Activated CD4-positive, CD25-positive, alpha-beta regulatory T cell treated with anti-CD3 and anti-CD28 coated beads, Interleukin-2, amount 50 U/mL, for 24 hours (primary cell): ENCODE measurements at regions not wholly inside any gene's neighbourhood (a gene's known extent, or its start where the extent isn't known, plus 50 kb on each side); places are given as distances from the start of the nearest gene placed in this dataset.
A peak's percentile ranks its signal among the peaks of the same experiment; 100 is the strongest.
"Not testable (repeated sequence)": the region's sequence is repeated elsewhere in the genome, so short reads cannot be mapped to it uniquely, and the experiment has no call there.

Experiments
- ATAC-seq, 2 donors: fragments of 150-1000 bp; cut with Tn5 transposase; one replicate each; pipeline ENCODE4 v1.10.0; 2021; ENCODE audit warnings: mild to moderate bottlenecking in 1 of 2, moderate library complexity in 1 of 2

DNA sequence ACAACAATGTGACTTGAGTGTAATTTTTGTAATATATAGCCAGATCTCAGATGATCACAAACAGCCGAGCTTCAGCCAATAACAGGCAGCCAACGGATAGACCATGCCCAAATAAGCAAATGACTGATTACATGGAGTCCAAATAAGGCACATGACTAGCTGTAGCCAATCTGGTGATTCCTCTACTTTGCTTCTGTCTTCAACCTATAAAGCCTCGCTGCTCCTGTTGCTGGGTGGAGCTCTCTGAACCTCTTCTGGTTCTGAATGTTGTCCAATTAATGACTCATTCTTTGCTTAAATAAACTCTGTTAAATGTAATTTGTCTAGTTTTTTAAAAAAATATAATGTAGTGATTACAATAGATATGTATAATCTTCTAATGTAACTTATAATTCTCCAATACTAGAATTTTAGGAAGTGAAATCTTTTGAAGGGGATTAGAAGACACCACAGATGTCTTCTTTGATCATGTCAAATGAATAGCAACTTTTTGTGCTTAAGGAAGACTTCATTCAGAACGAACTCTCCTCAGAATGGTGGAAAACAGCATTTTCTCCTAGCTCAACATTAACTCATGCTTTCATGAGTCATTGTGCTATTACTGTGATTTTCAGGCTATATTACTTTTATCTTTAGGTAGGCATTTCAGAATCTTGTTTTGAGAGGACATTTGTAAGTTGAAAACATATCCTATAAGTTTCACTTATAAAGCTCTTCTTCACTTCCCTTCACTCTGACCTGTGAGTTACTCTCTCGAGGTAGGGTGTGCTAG, 857.8 kb upstream of the B3GALT2 start:
- ATAC-seq = no peak

DNA sequence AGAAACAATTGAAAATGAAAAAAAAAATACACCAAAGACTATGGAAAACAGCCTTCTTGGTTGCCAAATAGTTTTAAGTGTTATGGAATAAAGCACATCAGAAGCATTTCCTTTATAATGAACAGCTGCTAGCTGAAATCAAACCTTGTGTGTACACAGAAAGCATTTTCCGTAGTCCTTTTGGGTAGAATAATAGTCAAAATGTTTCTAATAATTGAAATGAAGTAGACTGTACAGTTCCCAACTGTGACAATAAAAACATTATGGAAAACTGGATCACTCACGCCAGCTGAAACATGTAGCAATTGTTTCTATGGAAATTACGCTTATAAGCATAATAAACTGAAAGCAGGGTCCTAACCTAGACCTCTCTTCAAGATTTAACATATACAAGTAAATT, 856.3 kb upstream of the B3GALT2 start:
- ATAC-seq = no peak

DNA sequence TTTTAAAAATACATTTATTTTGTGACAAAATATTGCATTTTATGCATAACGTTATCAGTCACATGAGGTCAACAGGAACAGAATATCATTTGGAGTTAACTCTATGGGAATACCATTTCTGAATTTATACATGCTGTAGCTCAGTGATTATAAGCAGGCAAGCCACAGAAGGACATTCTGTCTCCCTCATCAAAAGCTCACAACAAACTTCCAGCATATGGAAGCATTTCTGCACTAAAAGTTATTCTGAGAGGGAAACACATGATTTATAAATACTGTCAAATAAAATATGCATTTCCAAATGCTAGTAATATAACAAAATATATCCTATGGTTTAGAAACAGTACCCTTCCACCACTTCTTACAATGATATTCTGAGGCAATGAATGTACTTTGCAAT, 854.1 kb upstream of the B3GALT2 start:
- ATAC-seq = no peak

DNA sequence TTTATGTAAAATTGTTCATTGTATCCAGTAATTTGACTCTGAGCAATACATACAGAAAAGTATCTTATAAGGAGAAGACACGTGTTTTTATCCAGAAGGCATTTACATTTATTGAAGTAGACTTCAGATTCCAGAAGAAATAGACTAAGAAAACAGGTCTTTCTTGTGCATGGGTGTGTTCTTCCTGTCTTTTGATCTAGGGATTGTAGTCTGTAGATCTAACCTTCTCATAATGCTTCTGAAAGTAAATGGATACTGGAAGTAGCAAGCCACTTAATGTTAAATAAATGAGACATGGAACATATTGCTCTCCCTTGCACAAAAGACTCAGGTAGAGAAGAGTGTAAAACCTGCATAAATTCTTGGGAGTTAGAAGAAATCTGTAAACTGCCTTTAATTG, 853.2 kb upstream of the B3GALT2 start:
- no peak for ATAC-seq

DNA sequence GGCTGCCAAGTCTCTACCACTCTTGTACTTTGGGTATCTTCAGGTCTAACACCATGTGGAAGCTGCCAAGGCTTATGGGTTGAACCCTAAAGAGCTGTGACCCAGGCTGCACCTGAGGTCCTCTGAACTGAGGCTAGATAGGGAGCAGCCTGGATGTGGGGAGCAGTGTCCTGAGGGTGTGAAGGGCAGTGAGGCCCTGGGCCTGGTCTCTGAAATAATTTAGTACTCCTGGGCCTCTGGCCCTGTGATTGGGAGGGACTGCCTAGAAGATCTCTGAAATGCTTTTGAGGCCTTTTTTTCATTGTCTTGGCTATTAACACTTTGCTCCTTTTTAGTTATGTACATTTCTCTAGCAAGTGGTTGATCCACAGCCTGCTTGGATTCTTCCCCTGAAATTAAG, 847.2 kb upstream of the B3GALT2 start:
- no peak for ATAC-seq

DNA sequence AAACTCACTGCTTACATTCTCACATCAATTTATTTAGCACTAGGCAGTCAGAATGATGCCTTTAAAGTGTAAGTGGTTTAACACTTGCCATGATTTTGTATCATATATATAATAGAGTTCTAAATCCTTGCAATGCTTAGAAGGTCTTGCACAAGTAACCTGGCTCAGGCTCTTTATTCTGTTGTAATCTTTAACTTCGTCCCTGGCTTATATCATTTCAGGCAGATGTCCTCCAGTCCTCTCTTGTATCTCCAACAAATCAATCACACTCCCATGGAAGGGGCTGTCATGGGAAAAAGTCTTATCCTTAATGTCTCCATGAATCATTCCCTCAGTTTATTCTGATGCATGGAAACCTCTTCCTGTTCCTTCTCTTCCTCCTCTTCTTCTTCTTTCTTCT, 841.6 kb upstream of the B3GALT2 start:
- no peak for ATAC-seq

DNA sequence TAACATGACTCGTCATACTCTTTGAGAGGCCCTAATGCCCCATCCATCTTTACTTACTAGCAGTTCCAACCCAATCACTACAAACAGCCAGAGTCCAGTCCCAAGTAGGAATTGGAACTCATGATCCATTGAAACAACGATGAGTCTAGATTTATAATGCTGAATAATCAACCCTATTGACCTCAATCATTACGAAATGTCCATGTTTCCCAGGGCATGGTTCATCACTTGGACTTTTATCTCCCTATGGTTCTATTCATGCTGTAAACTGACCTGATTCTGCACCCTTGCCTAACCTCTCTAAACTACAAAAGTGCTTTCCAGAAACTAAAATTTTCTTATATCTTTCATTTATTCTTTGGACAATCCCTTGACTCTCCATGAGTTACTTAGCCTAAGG, 840.0 kb upstream of the B3GALT2 start:
- no peak for ATAC-seq

DNA sequence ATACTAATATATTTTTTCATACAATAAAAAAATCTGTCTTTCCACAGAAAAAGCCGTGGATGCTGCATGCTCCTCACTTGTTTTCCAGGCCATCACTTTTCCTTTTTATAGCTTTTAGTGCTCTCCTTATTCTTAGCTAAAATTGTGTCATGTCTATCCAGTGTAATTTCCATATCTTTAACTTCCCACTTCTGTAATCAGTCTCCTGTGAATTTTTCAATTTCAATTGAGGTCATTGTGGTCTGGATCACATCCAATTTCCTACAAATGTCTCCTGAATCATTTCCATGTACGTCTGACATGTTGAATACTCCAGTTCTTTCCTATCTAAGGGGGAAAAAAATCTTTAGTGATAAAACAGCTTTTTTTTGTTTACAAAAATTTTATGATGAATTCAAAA, 838.2 kb upstream of the B3GALT2 start:
- no peak for ATAC-seq

DNA sequence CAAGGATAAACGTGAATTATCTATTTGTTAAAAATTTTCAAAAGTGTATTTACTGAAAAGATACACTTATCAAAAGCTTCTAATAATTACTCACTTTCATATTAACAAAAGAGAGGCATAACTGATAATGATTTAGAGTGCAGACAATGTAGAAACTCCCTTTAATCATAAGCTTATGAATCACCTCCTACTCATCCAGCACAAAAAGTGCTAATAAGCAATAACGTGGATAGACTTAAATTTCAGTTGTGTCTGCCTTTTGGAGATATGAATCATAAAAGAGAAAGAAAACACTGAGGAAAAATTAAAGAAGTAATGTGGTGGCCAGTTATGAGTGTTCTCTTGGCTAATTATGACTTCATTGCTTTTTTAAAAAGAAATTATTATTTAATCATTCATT, 827.6 kb upstream of the B3GALT2 start:
- peak; percentile 95 to 97 for ATAC-seq

DNA sequence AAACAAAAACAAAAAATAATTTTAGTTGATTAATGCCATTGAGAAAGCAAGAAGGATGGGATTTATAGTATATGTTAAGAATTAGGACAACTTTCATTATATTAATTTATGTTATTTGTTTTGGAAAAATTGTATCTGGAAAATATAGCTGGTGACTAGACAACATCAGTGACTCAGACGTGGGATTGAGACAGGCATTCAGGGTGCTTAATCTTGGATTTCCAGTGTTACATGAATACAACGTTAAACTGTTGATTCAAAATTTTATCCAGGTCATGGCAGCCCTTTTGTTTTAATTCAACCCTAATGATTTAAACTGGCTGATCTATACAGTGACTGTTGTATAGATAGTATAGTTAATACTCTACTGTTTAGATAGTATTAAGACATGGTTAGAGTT, 827.1 kb upstream of the B3GALT2 start:
- peak in 1 of 2 donors; percentile 31 for ATAC-seq

DNA sequence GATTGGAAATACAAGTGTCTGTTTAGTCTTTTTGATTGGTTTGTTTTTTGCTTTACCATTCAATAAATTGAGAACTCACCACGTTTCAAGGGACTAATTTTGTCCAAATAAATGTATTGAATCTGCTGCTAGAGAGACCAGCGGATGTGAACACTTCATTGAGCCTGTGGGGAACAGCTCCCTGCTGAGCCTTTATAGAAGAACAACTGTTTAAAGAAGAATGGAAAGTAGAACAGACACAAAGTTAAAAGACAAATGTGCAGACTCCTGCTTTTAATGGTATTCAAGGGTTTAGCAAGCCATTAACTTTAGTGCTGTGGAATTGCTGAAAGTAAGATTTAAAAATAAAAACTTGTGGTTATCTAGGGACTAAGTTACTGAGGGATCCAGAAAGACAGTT, 817.7 kb upstream of the B3GALT2 start:
- no peak for ATAC-seq

DNA sequence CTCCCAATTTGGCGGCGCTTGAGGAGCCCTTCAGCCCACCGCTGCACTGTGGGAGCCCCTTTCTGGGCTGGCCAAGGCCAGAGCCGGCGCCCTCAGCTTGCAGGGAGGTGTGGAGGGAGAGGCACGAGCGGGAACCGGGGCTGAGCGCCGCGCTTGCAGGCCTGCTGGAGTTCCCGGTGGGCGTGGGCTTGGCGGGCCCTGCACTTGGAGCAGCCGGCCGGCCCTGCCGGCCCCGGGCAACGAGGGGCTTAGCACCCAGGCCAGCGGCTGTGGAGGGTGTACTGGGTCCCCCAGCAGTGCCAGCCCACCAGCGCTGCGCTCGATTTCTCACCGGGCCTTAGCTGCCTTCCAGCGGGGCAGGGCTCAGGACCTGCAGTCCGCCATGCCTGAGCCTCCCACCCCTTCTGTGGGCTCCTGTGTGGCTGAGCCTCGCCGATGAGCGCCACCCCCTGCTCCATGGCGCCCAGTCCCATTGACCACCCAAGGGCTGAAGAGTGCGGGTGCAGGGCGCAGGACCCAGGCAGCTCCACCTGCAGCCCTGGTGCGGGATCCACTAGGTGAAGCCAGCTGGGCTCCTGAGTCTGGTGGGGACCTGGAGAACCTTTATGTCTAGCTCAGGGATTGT, 815.4 kb upstream of the B3GALT2 start:
- not testable (repeated sequence) for ATAC-seq

DNA sequence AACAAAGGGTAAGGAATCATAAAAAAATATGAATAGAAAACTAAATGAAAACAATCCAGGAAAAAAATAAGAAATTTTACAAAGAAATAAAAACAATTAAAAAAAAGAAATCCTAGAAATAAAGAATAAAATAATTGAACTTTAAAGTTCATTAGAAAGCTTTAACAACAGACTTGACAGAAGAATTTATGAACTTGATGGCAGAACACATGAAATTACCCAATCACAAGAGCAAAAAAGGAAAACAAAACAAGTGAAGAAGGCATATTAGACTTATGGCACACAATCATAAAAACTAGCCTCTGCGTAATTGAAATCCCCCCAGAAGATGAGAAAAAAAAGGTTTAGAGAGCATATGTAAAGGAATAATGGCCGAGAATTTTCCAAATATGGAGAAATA, 802.5 kb upstream of the B3GALT2 start:
- ATAC-seq = no peak

DNA sequence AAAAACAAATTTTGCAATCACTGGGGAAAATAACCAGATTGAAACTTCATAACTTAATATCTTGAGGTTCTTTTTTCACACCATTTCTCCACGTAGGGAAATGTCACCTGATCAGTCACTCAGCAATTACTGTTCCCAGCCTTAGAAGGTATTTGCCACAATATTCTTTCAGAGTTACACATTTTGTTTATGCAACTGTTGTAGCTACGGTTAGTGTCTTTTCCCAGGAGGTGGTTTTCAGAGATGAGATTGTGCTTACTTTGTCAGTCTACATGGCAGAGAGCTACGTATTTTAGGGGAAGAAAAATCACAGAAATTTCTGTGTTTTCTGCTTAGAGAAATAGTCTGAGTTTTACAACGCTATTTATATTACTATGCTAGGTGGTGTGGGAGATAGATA, 792.8 kb upstream of the B3GALT2 start:
- no peak for ATAC-seq

DNA sequence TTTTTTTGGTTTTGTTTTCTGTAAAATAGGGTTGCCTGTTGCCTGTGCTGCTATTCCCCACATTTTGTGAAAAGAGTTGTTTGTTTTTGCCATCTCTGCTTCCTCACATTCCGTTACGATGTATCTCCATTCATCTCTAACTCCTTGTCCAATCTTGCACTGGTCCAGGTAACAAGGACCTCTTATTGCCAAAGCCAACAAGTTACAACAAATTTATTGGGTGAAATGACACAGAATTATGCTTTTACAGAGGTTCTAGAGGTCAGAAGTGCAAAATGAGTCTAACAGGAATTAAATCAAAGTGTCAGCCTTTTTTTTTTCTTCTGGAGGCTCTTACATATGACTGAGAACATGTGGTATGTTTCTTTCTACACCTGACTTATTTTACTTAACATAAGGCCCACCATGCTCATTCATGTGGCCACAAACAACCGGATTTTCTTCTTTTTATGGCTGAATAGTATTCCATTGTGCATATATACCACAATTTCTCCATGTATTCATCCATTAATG, 787.9 kb upstream of the B3GALT2 start:
- ATAC-seq = no peak

DNA sequence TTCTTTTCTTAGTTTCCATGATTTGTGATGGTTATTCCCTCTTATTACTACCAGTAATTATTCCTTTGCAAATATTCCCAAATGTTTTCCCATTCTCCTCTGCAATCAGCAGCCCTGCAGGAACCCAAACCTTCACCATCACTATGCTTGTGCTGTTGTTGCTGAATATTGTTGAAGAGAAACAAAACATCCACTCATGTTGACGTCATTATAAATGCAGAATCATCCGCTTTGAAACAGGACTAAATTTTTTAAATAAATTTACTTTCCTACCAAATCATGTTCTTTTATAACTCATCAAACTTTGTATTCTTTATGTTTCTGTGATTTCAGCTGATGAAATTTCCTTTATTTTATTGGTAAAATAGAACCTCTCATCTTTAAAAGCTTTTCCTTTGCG, 787.0 kb upstream of the B3GALT2 start:
- no peak for ATAC-seq

DNA sequence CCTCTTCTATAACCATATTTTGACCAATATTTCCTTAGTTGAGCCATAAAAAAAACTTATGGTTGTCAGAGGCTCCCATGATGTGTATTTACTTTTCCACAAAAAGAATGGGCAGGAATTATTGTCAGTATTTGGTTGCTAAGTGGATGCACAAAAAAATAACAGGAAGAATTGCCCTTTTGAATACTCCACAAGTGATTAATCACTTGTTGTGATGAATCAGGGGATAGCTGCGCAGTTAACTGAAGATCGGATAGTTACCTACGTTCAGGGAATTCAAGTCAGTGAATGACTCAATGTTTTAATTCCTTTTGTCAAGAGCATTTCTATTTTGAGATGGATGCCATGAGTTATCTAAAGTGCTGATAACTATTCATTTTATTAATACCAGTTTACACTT, 785.2 kb upstream of the B3GALT2 start:
- ATAC-seq = no peak

DNA sequence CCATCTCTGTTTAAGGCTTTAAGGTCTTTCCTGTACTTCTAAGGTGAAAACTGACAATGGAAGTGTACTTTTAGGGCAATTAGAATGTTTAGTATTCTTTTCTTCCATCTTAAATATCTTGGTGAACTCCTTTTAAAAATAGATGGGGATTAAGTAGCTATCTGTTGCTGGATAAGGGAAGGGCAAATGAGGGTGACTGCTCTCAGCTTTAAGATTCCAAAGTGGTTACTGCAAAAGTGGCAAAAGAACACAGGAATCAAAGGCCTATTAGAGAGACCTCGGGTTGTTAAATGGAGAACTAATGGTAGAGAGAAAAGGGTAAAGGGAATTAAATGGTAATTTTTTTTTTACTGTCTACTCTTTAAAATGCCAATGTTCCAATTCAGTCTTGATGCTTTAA, 774.1 kb upstream of the B3GALT2 start:
- no peak for ATAC-seq

DNA sequence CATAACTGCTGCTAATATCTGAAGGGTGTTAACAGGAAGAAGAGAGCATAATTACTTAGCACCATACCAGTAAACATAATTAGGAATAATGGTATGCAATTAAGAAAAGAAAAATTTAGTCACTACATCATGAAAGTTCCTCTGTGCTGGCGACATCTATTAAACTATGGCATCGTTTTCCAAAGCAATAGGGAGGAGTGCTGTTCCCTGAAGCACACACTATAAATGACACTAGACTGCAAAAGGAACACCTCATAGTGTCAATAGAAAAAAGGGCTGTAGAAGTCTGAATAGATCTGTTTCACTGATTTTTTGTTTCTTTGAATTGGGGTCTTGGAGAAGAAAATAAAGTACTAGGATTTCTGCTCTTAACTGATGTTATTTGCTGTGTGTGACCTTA, 773.6 kb upstream of the B3GALT2 start:
- no peak for ATAC-seq

DNA sequence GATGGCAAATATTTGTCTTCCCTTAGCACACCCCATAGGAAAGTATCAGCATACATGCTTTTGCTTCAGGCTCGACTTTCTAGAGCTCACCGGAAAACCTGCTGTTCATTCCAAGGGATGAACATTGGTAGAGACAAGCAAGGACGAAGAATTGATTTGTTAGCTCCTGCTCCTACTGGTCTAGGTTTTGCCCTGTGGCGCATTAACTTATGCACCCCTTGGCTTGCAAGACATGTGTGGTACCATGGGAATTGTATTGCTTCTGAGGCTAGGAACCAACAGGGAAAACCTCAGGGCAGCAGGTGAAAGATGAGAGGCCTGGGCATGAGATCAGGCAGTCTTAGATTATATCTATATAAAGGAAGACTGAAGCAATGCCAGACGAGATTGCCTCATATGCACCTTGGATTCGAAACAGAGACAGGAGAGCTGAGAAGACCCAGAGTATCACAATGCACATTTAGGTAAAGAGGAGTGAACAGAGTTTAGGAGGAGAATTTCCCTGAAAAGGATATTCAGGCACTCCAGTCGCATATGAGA, 771.2 kb upstream of the B3GALT2 start:
- no peak for ATAC-seq

DNA sequence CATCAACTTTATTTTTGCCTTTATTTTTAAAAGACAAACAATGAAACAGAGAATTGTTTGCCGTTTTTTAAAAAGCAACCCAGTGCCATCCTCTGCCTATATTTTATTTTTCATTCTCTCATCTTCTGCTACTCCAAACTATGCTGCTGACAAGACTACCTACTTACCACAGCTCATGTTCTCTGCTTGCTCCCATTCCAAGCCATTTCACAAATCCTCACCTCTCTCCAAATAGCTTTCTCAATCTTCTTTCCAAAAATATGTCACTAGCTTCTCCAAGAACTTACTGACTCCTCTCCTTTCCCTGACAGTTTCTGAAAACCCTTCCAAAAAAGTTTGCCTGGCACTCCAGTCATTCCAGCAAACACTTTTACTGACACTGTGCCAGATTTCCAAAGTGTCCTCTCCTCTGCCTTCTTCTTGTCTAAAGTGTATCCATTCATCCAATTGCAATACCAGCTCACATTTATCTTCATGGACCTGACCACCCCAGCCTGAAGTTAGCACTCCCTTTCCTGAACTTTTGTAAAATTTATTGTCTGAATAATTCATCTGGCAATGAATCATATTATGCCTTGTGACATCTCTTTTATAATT, 766.5 kb upstream of the B3GALT2 start:
- ATAC-seq = no peak

DNA sequence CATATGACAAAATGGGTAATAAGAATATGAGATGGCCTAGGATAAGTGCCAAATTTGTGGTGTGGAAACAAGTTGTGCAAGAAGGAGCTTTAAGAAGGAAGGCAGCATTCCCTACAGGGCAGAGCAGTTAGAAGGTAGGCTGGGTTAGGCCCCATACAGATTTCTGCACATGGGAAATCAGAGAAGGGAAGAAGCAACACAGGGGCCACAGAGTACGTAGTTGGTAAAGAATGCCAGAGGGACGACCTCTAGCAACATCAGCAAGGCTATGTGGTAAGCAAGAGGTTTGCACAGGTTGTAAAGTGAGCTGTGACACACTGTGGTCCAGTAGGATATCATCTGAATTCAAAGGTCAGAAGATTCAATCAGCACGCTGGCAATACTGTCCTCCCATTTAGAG, 765.6 kb upstream of the B3GALT2 start:
- ATAC-seq = no peak

DNA sequence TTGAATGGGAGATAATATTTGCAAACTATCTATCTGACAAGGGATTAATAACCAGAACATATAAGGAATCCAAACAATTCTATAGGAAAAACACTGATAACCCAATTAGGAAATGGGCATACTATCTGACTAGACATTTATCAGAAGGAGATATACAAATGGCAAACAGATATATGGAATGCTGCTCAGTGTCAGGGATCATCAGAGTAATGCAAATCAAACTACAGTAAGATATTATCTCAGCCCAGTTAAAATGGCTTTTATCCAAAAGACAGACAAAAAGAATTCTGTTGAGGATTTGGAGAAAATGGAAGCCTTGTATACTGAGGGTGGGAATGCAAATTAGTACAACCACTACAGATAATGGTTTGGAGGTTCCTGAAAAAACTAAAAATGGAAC, 758.0 kb upstream of the B3GALT2 start:
- ATAC-seq = no peak

DNA sequence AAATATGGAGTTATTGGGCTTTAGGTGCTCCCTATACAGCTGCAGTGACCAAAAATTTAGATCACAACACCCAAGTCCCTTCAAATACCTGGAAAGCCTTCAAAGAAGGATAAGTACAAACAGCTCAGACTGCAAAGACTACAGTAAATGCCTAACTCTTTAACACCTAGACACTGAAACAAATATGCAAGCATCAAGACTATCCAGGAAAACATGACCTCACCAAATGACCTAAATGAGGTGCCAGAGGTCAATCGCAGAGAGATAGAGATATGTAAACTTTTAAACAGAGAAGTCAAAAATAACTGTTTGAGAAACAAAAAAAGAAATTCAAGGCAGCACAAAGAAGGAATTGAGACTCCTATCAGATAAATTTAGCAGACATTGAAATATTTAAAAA, 753.8 kb upstream of the B3GALT2 start:
- no peak for ATAC-seq
